Dermis blood vessel endothelial cell (primary cell): ENCODE measurements at regions not wholly inside any gene's neighbourhood (a gene's known extent, or its start where the extent isn't known, plus 50 kb on each side); places are given as distances from the start of the nearest gene placed in this dataset.
"Not testable (repeated sequence)": the region's sequence is repeated elsewhere in the genome, so short reads cannot be mapped to it uniquely, and the experiment has no call there.

ENCODE experiments used
- DNase-seq: peaks from one replicate; pipeline ENCODE4 v3.0.0; 2010

DNA sequence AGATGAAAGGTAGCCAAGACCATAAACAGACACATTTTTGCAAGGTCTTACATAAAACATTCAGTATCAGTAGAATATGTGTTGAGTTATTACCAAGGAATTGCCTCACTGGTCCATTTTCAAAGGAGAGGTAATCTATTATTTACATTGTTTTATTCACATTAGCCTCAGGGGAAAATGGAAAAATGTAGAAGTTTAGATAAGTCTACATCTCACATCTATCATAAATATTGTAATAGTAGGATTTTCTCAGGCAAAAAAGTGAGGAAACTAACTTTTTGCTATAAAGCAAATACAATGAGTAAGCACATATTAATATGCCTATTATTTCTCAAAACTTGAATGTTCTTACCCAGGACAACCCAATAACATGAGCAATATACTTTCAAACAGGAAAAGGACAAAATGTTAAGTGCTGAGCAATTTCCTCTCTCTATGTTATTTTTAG, 184.6 kb upstream of the AGTR1 start:
- DNase-seq, result peak; percentile 28

DNA sequence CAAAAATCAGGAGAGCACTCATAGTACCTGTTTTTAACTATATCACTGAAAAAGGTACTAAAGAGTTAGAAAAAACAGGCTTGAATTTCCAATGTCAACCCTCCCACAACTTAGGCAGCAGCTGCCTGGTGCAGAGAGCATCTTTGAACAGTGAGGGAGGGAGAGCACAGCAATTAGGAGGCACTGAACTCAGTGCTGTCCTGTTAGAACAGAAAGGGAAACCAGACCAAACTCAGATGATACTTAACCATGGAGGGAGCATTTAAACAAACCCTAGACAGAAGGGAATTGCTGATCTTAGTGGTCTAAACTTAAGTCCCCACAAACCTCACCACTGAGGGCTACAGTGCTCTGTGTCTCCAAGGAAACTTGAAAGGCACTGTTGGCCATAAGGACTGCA, 179.2 kb upstream of the AGTR1 start:
- no peak for DNase-seq

DNA sequence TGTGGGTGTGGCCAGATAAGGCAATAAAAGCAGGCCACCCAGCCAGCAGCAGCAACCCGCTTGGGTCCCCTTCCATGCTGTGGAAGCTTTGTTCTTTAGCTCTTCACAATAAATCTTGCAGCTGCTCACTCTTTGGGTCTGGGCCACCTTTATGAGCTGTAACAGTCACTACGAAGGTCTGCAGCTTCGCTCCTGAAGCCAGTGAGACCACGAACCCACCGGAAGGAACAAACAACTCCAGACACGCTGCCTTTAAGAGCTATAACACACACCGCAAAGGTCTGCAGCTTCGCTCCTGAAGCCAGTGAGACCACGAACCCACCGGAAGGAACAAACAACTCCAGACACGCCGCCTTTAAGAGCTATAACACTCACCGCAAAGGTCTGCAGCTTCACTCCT, 172.1 kb upstream of the AGTR1 start:
- DNase-seq, result not testable (repeated sequence)

DNA sequence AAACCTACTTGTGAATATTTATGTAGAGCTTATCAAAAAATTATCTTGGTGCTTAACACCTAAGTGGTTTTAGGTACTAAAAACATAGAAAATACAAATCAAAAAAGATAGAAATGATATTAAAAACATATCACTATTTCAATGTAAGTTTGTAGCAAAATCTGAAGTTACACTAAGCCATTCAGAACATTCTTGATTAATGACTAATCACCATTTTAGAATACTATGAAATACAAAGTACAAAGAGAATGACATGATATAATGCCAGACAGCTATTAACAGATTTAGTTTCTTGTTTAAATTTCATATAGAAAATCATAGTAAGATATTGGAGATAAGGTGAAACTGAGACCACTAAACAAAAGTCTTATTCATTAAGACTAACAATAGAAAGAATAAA, 169.7 kb upstream of the AGTR1 start:
- no peak for DNase-seq

DNA sequence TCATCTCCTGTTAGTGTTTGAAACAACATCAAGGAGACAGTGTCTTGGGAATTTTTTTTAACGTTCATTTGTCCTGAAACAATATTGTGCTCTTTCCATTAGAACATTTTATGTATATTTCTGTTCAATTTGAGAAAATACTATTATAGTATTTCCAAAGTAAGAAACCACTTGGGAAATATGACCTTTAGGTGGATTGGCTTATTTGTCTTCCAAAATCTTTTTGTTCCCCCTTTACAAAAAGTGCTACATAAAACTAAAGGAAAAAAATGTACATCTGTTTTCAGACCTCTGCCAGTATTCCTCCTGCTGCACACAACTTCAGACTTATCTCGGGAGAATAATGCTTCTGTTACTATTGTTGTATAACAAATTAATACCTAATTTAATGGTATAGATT, 165.9 kb upstream of the AGTR1 start:
- DNase-seq, result no peak

DNA sequence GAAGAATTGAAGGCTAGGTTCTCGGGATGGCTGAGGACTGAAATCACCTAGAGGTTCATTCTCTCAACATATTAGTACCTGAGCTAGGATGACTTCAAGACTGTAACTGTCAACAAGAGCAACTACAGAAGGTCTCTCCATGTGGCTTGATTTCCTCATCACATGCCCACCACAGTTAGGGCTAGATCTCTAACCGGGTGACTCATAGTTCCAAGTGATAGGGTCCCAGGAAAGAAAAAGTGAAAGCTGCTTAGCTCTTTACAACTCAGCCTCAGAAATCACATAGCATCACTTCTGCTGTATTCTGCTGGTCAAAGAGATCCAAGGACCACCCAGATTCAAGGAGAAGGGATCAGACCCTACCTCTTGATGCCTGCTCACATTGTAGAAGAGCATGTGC, 165.4 kb upstream of the AGTR1 start:
- DNase-seq, result no peak

DNA sequence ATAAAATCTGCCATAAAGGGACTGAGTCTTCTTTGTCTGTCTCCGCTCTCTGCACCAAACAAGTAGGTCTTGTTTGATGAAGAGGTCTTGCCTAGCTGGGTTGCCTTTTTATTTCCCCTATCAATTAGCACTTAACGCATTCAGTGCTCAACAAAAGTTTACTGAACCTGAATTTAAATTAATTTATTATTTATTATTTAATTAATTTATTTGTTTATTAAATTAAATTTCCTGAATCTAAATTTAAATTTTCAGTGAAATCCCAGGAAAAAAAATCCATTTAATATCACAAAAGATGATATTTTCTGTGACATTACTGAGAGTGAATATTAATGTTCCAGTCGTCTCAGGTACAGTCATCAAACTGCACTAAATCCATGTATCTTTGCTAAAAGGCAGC, 164.9 kb upstream of the AGTR1 start:
- no peak for DNase-seq

DNA sequence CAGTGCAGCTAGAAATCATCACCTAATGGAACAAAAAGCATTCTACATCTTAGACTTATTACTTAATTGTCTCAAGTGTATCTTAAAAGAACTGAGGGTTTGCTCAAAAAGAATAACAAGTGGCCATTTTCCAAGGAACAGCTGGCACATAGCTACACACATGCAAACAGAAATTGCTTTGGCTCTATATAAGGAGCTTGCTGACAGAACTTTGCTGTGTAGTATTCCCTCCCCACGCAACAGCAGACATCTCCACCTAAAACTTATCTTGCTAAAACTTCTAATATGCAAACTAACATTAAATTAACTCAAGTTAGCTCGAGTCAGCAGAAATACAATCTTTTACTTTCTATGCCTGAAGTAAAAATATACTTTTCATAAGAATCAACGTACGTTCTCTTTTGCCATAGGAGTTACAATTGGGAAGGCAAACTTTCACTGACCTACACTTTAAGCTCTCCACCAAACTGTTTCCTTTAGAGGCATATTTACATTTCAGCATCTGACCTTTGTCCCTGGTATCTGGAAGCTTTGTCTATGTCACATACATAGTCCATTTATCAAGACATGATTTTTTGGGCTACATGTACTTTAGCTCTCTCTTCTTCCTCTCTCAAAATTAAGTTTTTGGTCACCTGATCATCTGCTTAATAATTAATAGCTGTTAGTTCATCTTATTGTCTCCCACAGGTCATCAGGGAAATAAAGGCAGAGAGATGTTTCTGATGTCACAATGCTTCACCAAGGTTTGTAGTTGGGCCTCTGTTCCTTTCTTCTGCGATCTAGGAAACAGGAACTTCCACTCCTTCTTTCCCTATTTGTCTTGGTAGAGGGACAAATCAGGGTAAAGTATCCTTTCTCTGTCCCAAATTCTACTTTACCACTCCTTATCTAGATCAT, 163.4 kb upstream of the AGTR1 start:
- DNase-seq, result no peak

DNA sequence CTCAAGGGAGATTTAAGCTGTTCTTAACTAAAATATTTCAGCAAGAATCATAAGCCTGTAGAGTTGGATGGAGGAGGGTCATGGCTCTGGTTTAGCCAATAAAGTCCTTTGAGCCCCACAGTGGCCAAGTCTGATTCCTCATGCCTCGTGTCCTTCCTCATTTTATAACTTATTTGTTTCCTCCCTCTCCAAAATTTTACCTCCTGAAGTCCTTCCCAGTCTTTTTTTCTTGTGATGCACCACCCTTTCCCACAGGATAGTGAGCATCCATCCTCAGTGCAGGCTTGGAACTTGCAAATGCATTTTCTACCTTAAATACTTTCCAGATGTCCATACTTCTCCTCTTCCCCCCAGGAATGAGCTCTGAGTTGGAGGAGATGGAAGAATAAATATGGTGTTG, 162.7 kb upstream of the AGTR1 start:
- no peak for DNase-seq

DNA sequence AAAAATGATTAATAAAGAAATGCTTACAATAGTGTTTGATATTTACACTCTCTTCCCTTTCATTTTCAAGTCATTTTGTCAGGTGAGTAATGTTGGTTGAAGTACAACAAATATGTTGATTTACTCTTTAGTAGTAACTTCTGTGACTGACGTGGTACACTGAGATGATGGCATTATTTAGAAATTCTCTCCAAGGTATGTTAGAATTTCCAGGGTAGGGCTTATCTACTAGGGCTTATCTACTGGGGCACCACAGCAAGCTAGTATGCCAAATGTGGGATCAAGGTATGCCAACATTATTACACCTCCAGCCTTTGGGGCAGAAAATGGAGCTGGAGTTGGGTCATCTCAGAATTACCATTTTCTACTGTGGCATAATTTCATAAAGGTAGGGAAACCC, 157.4 kb upstream of the AGTR1 start:
- no peak for DNase-seq

DNA sequence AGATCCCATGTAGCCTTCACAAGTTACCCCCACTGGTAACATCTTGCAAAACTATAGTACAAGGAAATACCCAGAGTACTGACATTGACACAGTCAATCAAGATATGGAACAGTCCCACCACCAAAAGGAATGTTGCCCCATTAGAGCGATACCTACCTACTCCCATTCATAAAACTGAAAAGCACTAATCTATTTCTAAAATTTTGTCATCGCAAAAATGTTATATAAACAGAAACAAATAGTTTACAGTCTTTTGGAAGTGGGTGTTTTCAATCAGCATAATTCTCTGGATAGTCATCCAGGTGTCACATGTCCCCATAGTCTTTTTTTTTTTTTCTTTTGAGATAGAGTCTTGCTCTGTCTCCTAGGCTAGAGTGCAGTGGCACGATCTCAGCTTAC, 156.9 kb upstream of the AGTR1 start:
- DNase-seq, result no peak

DNA sequence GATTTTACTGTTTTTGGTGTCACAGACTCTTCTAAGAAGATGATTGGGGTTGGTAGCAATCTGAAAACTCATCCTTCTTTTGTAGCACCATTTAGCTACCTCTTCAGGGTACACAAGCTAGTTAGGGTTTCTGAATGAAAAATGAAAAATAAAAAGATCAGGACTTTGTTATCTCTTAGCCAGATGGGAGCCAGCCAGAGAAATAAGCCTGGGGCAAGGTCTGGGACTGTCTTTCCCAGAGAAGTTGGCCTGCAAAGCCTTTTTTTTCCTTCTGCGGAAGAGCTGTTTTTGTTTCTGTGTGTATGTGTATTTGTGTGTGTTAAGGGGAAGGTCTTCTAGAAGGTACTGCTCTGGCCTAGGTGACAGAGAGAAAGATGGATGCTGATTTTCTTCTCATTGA, 150.7 kb upstream of the AGTR1 start:
- DNase-seq, result no peak

DNA sequence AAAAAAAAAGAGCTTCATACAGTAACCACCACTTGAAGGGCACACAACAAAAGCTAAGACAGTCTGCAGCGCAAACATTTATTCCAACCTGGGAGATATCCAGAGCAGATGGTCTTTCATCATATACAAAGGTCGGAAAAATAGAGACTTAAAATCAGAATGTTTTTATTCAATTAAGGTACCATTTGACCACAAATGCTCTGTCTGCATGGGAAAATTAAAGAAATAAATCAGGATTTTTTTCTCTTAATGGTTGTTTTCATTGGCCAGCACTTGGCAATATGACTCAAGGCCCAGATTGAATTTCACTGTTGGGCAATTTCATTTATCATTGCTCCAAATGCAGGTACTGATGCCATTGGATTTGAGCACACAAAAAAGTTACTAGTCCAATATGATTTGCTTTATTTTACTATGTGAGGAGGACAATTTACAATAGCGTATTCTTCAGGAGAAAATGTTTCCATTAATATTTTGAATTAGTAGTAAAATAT, 145.9 kb upstream of the AGTR1 start:
- no peak for DNase-seq

DNA sequence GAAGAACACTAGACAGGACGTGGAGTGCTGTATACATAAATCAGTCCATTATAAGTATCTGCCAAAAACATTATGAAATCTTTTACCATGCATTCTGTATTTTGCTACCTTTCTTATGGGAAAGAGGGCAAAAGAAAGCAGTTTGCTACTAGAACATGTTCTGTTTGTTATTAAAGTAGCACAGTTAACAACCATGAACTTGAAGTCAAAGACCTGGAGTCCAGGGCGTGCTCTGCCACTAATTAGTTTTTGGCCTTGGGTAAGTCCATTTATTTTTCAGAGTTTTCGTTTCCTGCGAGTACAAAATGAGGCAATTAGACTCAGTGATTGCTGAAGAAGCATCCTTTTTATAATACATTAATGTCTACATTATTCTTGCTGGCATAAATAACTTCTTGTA, 143.3 kb upstream of the AGTR1 start:
- no peak for DNase-seq

DNA sequence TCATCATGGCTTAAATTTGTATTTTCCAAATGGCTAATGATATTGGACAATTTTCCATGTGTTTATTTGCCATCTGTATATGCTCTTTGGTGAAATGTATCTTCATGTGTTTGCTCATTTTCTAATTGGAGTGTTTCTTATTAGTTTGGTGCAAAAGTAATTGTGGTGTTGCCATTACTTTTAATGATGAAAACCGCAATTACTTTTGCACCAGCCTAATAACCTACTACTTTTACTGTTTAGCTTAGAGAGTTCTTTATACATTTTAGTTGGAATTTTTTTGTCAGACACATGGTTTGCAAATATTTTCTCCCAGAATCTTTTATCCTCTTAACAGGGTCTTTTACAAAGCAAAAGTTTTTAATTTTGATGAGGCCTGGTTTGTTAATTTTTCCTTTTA, 141.0 kb upstream of the AGTR1 start:
- no peak for DNase-seq

DNA sequence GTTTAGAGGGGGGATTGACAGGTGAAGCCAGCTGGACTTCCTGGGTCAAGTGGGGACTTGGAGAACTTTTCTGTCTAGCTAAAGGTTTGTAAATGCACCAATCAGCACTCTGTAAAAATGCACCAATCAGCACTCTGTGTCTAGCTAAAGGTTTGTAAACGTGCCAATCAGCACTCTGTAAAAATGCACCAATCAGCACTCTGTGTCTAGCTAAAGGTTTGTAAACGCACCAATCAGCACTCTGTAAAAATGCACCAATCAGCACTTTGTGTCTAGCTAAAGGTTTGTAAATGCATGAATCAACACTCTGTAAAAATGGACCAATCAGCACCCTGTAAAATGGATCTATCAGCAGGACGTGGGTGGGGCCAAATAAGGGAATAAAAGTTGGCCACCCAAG, 120.1 kb upstream of the AGTR1 start:
- not testable (repeated sequence) for DNase-seq

DNA sequence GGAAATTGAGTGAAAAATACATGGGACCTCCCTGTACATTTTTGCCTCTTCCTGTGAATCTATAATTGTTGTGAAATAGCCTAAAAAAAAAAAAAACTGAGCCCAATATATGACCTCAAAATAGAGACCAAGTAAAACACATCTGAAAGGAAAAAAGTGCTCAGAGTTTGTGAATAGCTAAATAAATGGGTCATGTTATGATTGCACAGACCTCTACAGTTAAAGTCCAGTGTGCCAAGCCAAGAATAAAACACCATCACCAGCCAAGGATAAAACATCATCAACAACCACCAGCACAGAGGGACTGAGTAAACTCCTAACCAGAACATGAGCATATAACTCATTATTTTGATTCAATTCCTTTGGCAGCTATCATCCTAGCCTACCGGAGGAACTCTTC, 115.6 kb upstream of the AGTR1 start:
- no peak for DNase-seq

DNA sequence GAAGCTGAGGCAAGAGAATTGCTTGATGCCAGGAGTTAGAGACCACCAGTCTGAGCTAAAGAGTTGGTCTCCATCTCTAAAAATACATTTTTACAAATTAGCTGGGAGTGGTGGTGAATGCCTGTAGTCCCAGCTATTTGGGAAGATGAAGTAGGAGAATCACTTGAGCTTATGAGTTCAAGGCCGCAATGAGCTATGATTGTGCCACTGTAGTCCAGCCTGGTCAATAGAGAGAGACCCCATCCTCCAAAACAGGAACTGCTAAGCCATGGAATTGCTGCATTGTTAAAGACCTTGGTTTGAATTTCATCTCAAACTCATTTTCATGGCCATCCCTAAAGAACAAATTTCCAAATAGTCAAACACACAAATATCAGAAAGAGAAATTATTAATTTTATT, 113.9 kb upstream of the AGTR1 start:
- no peak for DNase-seq

DNA sequence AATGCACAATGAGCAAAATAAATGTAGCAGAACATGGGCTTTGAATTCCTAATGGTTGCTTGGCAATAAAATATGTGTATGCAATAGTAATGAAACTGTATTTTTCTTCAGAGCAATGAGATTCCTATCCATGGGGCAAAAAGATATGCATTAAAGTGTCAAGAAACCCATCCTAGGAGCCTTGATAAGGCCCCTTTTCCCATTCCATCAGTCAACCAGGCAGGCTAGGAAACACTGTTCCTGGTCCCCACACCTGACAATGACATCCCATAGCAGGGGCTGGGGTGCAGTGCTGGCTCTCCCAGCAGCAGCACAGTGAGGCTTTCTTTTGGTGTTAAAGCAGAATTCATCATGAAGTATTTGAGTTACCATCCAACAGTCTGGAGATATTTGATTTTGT, 113.3 kb upstream of the AGTR1 start:
- no peak for DNase-seq

DNA sequence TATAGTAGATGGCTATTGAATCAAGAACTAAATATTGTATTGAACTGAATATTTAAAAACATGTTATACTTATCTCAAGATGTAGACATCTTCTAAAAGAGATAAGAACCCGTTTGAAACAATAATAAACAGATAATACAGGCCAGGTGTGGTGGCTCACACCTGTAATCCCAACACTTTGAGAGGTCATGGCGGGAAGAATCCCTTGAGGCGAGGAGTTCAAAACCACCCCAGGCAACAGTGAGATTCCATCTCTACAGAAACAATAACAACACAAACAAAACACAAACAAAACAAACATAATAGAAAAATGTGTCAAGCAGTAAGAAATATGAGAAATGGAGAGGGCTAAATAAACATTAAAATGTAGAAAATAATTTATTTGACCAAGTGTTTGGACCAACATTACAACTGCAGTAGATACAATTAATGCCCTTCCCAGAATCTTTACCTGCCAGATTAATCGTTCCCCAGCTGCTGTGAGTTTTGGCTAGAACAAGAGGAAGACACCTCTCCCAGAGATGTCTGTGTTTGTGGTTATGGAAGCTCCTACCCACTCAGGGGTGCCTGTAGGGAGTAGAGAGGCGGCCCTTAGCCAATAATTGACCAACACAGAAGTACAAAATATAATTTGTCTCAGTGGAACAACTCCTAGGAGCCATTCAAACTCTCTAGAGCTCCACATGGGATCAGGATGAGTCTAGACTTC, 111.9 kb upstream of the AGTR1 start:
- no peak for DNase-seq

DNA sequence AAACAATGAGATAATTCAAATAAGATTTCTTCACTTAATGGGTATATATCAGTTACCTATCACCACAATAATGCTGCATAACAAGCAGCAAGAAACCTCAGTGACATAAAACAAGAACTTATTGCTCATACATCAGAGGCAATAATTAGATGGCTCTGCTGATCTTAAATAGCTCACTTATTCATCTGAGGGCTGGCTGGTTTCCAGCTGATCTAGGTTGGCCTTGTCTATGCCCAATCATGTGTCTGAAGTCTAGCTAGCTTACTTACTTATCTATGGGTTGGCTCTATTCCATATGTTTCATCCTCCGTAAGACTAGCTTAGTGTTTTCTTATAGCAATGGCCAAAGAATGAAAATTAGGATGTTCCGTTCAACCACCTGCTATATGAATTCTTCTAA, 109.4 kb upstream of the AGTR1 start:
- DNase-seq, result no peak

DNA sequence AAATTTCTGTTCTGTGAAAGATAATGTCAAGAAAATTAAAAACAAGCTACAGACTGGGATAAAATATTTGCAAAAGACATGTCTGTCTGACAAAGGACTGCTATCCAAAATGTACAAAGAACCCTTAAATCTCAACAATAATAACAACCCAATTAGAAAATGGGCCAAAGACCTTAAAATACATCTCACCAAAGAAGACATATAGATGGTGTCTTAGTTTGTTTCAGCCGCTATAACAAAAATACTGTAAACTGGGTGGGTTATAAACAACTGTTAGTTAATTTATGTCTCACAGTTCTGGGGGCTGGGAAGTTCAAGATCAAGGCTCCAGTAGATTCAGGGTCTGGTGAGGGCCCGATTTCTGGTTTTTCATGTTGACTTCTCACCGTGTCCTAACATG, 106.2 kb upstream of the AGTR1 start:
- no peak for DNase-seq

DNA sequence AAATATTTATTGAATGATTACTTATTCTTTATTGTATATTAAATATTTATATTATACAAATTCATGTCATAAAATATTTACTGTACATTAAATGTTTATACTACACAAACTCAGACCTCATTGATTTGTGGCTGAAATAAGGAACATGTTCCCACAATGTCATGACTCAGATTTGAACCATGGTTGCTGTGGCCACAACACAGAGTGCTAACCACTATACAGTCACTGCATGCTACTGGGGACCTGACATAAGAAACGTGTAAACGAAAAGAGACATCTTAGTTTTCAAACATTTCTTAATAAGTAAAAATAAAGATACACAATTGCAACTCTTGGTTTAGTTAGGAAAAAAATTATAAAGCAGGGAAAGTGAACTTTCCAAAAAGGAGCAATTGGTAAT, 99.1 kb upstream of the AGTR1 start:
- no peak for DNase-seq

DNA sequence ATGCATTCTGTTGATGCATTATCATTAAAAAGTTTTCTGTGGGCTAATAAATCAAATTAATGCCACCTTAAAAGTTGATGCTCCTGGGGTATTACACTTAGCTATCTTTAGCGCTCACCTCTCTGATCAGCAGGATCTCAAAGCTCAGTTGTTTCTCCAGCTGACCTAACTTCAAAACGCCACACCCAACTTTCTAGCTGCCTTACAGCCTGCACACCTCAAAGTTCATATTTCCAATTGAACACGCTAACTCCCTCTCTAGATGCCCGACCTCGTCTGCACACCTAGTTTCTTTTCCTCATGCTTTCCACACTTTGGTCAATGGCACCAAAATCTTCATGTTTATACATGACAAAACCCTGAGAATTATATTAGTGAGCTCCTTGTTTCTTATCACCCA, 98.2 kb upstream of the AGTR1 start:
- DNase-seq, result no peak
